ENCODE measurements at regions not wholly inside any gene's neighbourhood (a gene's known extent, or its start where the extent isn't known, plus 50 kb on each side); places are given as distances from the start of the nearest gene placed in this dataset.
"Not testable (repeated sequence)": the region's sequence is repeated elsewhere in the genome, so short reads cannot be mapped to it uniquely, and the experiment has no call there.

- no peak for DNase-seq (ENCODE audit: low read depth in 2 of 2)
Observed at GRCh38 chr16:60027351-60027750, 1293.2 kb upstream of the GOT2 start.

DNA sequence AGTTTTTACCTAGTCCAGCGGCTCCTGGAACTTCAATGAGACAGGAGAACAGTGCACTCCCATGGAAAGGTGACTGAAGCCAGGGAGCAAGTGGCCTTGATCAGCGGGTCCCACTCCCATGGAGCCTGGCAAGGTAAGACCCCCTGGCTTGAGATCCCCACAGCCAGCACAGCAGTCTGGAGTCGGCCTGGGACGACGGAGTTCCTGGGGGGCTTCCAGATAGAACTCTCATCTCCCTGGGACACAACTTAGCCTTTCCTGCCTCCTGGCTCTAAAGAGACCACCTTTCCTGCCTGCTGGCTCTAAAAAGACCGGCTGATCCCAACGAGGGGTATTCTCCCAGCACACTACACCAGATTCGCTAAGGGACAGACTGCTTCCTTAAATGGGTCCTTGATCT, 1279.0 kb upstream of the GOT2 start:
- no peak for DNase-seq (ENCODE audit: low read depth in 2 of 2)

- no peak for DNase-seq (ENCODE audit: low read depth in 2 of 2)
Observed at GRCh38 chr16:60001523-60001922, 1267.4 kb upstream of the GOT2 start.

DNA sequence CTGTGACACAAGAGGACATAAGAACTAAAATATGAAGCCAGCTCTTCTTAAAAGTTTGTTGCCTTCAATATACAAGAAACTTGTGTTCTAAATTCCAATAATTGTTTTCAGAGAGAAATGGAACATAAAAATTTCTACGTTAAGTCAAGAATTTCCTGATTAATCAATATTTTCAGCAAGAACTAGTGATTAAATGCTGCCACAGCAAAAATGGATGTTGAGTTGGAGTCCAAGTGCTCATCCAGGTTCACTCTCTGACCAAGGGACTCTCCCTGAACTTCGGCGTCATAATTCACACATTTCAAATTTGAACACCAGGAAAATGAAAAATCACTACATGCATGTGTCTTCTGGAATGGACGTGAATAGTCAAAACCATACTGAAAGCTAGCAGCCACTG, 1263.6 kb upstream of the GOT2 start:
- no peak for DNase-seq (ENCODE audit: low read depth in 2 of 2)

- no peak for DNase-seq (ENCODE audit: low read depth in 2 of 2)
Observed at GRCh38 chr16:59993101-59993500, 1259.0 kb upstream of the GOT2 start.

DNA sequence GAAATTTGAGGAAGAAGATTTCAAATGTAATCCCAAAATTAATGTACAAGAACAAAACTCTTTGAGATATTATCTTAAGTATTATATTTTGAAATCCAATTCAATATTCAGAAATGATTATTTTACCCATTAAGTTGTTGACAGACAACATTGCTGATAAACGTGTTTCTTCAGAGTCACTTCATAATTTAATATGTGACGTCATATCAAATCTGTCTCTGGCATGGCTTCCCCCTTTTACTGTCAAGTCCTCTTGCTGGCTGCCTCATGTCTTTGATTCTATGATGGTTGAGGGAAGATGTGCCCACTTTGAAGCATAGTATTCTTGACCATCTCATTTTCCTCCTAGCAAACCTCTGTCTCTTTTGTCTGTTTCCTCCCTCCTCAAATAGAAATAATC, 1257.1 kb upstream of the GOT2 start:
- DNase-seq (ENCODE audit: low read depth in 2 of 2) = no peak

DNA sequence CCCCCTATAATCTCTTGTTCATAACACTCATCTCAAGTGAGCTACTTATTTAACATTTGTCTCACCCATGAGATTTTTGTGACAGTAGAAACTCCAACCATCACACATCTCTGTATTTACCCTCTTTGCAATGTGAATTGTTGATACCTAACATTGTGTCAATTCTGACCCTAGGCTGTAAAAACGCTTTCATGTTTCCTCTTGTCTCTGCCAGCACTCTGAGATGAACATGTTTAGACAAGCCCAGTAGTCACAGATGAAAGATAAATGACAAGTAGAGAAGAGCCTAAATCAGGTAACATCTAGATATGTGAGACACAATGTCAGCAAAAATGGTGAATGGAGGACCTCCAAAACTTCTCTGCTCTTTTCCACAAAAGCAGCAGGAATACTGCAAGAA, 1254.5 kb upstream of the GOT2 start:
- DNase-seq (ENCODE audit: low read depth in 2 of 2) = no peak

GRCh38 chr16:59975953-59976352, 1241.8 kb upstream of the GOT2 start:
- DNase-seq (ENCODE audit: low read depth in 2 of 2) = no peak

GRCh38 chr16:59973966-59974365, 1239.8 kb upstream of the GOT2 start:
- no peak for DNase-seq (ENCODE audit: low read depth in 2 of 2)

DNA sequence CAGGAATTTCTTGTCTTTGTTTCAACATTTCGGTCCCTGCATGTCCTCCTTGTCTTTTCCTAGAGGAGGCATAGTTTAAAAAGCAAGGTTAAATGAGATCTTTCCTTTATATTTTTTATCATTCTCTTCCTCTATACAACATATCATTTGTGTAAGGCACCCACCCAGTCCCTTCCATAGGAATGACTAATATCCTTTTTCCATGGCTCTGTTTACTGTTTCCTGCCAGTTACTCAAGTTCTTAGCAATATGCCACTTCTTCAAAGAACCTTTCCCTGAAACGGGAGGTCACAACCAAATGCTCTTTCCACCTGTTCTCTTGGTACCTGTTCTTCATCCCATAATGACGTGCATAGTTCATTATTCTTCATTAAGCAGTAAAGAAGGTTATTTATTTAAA, 1237.1 kb upstream of the GOT2 start:
- DNase-seq (ENCODE audit: low read depth in 2 of 2) = no peak

- DNase-seq (ENCODE audit: low read depth in 2 of 2) = no peak
Observed at GRCh38 chr16:59964232-59964924, 1230.3 kb upstream of the GOT2 start.

DNA sequence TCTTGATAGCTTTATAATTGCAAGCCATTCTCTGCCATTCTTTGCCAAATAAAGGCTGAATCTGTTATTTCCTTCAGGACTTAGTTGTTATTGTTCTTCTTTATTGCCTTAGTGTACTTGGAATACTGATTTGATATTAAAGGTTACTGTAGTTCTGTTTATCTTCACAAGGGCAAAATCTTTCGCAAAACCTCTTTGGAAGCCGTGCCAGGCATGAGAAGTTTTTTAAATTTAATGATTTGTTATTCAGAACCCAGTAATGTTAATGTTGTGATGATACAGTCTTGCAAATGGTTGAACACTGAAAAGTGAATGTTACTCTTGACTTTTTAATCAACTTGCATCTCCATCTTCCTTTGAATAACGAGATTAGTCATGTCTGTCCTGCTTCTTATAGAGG, 1225.2 kb upstream of the GOT2 start:
- DNase-seq (ENCODE audit: low read depth in 2 of 2) = no peak

GRCh38 chr16:59950431-59950830, 1216.3 kb upstream of the GOT2 start:
- no peak for DNase-seq (ENCODE audit: low read depth in 2 of 2)

GRCh38 chr16:59944041-59944440, 1209.9 kb upstream of the GOT2 start:
- not testable (repeated sequence) for DNase-seq (ENCODE audit: low read depth in 2 of 2)

- no peak for DNase-seq (ENCODE audit: low read depth in 2 of 2)
Observed at GRCh38 chr16:59941594-59941993, 1207.5 kb upstream of the GOT2 start.

DNA sequence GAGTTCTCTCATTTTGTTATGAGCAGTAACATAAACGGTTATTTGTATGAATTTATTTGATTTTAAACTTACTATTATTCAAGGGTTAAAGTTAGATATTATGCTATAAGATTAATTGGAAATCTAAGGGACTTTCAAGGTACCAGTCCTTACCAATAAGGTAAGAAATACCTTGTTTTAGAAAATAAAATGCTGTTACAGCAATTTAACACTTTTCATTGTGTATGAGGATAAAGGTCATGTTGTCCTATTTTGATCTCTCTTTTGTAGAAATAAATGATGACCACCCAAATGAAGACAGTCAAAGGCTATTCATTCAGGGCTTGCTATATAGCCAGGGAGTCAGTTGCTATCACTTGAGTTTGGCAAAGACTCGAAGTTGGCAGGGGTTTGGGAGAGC, 1185.9 kb upstream of the GOT2 start:
- DNase-seq (ENCODE audit: low read depth in 2 of 2) = no peak

DNA sequence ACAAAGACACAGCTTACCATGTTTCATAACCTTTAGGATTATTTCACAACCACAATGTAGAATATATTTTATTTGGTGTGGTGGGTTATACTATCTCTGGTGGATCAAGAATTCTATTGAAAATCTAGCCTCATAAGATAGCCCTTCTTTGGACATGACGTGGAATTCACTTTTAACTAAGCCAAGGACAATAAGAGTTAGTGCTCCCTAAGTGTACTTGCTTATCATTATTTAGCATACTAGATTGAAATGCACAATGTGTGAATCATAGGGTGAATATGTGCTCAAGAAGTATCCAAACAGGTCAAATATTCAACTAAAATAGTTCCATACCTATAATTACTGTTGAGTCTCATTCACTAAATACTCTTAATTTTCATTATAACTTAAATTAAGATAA, 1179.5 kb upstream of the GOT2 start:
- DNase-seq (ENCODE audit: low read depth in 2 of 2) = no peak

DNA sequence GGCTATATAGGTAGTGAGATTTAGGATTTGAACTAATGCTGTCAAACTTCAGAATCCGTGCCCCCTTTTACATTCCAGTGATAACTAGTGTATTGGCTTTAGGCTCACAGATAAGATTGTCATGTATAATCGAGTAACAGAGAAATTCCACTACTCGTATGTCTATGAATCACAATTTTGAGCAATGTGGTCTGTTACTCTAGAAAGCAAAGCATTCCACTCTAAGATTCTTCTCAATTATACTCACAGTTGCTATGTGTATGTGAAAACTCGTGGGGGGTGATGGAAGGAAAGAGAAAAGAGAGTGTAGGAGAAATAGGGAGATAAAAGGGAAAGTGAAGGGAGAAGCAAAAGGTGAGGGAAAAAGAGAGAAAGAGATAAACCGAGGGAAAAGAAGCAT, 1175.1 kb upstream of the GOT2 start:
- no peak for DNase-seq (ENCODE audit: low read depth in 2 of 2)

- no peak for DNase-seq (ENCODE audit: low read depth in 2 of 2)
Observed at GRCh38 chr16:59907611-59908010, 1173.5 kb upstream of the GOT2 start.

DNA sequence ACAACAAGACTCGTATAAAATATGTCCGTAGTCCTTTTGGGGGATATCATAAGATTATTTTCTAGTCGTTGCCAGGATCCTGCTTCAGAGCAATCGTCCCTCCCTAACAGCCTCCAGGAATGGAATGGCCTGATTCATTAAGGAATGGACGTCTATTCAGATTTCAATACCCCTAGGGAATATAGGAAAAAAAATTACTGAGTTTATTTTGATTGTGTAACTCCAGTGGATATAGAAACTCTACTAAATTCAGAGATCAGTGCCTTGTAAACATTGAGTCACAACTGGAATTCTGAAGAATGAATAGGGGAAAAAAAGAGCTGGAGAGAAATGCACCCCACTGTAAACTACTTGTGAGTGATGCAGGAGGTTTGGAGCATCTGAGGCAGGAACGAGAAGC, 1171.5 kb upstream of the GOT2 start:
- DNase-seq (ENCODE audit: low read depth in 2 of 2) = no peak

DNA sequence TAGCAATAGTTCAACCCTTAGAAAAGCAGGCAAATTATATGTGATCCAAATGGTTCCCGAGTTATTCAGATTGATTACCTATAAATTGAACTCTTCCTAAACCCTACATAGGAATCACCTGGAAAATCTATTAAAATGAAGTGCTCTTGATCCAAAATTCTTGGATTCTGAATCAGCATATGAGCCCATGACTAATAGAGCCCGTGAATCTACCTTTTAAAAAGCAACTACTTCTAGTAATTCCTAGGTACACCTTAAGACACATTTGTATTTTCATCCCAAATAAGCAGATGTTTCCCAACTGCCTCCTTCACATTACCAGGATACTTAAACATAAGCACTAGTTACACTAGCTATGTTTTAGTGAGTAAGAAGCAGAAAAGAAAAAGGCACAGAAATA, 1171.0 kb upstream of the GOT2 start:
- no peak for DNase-seq (ENCODE audit: low read depth in 2 of 2)

- DNase-seq (ENCODE audit: low read depth in 2 of 2) = no peak
Observed at GRCh38 chr16:59899940-59900339, 1165.8 kb upstream of the GOT2 start.

- DNase-seq (ENCODE audit: low read depth in 2 of 2) = no peak
Observed at GRCh38 chr16:59892376-59892775, 1158.3 kb upstream of the GOT2 start.

DNA sequence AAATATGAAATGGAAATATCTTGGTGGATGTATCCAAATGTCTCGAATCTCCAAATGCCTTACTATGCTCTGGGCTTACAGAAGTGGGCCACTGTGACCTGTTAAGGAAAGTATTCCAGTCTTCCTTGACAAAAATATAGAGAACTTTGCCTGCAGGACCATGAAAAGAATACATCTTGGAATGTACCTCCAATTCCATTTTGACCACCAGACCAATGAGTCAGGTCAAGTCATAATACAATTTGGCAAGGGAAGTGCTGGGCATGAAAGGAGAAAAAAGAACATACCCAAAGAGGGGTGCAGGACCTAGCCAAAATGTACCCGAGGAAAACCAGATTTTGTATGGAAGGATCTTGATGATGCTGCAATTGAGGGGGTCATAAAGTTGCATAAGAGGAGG, 1153.7 kb upstream of the GOT2 start:
- no peak for DNase-seq (ENCODE audit: low read depth in 2 of 2)
